HG03045 (cell line): ENCODE measurements at regions not wholly inside any gene's neighbourhood (a gene's known extent, or its start where the extent isn't known, plus 50 kb on each side); places are given as distances from the start of the nearest gene placed in this dataset.
A peak's percentile ranks its signal among the peaks of the same experiment; 100 is the strongest.
"Not testable (repeated sequence)": the region's sequence is repeated elsewhere in the genome, so short reads cannot be mapped to it uniquely, and the experiment has no call there.

ENCODE experiments used
- ATAC-seq: cut with Tn5 transposase; IDR thresholded peaks from one replicate; pipeline ENCODE4 v1.9.1; 2021; ENCODE audit warnings: mild to moderate bottlenecking, moderate library complexity; ENCODE audit not compliant: unreplicated experiment

DNA sequence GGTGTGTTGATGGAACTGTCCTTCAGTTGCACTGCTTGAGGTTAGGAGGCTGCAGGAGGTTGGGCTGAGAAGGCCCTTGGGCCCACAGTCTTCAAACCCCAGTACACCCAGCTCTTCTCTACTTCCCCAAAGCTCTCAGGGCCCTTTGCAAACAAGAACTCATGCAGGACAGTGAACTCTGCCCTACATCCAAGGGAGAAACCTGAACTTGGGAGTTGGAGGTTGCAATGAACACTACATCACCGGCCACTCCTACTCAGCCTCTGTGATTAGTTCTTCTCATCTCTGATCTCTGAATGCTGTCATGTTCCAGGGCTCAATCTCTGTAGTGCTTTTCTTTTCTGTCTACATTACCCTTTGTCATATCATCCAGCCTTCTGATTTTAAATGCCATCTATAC, 148.5 kb upstream of the PDE7B start:
- ATAC-seq = no peak

DNA sequence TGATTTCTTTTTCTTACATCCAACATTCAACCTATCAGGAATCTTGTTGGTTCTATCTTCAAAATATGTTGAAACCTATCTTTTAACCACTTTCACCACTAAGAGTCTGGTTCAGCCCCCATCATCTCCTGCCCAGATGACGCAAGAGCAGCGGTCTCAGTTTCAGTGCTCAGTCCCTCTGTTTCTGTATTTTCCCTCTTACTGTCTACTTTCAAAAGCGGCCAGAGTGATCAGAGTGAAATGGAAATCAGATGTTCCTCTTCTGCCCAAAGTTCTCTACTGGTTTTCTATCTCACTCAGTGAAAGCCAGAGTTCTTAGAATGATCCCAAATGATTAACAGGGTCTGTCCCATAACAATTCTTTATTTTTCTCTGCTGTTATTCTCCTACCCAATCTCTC, 147.9 kb upstream of the PDE7B start:
- peak; percentile 84 for ATAC-seq

DNA sequence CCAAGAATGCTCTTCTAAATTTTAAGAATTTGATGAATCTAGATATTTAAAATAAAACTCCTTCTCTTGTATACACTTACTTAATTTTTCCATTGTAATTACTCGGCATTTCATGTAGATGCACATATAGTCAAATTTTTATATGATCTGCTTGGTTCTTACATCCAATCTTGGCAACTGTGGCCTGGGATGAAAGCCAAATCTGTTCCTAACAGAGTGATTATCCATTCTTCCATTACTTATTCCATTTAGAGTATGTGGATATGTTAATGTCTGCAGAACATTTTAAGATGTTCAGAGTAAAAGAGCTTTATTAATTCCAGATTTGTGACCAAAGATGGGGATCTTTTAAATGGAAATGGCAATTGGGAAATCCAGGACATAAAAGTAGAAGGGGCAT, 144.1 kb upstream of the PDE7B start:
- ATAC-seq = no peak

DNA sequence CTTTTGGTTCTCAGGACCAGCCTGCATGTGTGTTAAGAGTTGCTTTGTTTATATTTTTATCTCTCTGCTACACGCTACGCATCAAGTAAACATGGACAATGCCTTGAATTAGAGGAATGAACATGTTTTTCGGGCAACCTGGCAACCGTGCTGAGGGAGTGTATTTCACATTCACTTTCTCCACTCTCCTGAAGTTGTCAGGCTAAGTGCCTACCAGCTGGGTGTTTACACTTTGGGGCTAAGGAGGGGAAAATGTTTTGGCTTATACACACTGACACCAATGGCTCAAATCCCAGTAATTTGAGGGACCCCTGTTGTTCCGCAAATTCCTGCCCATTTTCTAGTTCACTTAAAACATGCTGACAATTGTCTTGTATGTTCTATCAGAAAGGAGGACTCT, 141.5 kb upstream of the PDE7B start:
- ATAC-seq = no peak

DNA sequence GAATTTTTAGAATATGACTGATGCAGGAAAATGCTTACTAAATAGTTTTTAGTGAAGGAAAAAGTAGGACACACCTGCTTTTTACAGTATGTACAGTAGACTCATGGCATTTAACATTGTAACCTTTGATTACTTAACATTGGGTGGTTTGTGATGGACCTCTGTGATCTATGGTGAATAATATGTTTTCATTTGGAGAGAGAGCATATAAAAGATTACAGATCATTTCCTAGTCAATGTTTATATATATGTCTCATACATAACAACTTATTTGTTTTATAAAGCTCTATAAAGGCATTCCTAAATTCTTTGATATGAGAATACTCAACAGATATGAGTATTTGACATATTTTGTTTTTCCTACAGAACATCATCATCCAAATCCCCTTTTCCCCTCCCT, 129.3 kb upstream of the PDE7B start:
- no peak for ATAC-seq

DNA sequence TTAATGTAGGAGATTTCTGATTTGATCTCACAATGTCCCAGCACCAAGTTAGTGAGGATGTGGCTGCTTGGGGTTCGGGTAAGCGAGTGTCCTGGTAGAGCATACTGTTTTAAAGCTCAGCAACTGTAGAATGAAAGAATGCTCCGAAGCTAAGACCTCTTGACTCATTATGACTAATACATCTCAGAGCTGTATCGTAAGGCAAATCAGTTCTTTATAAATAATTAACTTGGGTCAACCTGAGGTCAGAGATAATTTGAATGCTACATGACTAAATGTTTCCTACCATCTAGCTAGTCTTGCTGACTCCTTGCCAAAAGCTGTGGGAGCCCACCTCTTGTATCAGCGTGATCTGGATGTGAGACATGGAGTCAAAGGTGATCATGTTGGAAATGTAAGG, 128.8 kb upstream of the PDE7B start:
- ATAC-seq = no peak

DNA sequence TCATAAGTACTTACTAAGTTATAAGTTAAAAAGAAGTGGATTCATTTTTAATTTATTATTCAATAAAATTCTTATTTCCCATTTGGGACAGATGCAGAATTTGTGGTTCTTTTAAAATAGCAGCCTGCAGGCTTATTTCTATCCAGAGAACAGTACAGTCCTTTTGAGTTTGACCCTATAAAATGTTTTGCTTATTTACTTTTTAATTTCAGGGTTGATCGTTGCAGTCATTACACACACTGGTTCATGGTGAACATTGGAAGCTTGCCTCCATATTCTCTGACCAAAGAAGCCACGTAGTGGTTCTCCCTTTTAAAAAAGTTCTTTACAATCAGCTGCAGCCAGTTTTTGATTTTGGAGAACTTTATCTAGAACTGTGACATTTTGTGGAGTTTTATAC, 122.9 kb upstream of the PDE7B start:
- no peak for ATAC-seq

DNA sequence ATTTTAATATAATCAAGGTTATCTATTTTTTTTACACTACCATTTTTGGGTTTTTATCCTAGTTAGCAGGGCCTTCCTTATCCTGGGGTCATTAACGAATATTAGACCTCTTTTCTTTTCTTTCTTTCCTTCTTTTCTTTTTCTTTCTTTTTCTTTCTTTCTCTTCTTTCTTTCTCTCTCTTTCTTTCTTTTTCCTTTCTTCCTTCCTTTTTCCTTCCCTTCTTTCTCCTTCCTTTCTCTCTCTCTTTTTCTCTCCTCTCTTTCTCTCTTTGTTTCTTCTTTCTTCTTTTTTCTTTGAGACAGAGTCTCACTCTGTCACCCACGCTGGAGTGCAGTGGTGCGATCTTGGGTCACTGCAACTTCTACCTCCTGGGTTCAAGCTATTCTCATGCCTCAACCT, 120.4 kb upstream of the PDE7B start:
- no peak for ATAC-seq

DNA sequence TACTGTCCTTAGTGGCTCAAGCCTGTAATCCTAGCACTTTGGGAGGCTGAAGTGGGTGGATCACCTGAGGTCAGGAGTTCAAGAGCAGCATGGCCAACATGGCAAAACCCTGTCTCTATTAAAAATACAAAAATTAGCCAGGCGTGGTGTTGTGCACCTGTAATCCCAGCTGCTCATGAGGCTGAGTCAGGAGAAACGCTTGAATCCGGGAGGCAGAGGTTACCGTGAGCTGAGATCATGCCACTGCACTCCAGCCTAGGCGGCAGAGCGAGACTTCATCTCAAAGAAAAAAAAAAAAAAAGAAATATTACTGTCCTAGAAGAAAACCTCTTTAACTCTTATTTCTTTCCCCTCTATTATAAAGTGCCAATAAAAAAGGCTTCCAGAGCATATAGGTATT, 115.2 kb upstream of the PDE7B start:
- ATAC-seq = not testable (repeated sequence)

DNA sequence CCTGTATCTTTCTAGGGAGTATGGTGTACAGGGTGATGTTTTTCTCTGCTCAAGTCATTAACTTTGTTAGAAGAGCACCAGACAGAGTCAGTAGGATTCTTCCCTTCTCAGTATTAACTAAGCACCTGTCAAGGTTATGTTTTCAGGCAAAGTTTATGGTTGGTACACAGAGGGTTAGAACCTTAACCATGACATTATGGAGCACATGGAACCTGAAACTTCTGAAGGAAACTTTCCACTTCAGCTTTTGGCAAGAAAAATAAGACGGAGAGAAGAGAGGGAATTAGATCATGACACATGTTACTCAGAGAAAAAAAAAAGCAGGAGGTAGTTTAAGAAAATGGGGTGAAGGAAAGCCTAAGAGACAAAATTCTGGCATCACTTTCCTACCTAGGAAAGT, 112.9 kb upstream of the PDE7B start:
- no peak for ATAC-seq

DNA sequence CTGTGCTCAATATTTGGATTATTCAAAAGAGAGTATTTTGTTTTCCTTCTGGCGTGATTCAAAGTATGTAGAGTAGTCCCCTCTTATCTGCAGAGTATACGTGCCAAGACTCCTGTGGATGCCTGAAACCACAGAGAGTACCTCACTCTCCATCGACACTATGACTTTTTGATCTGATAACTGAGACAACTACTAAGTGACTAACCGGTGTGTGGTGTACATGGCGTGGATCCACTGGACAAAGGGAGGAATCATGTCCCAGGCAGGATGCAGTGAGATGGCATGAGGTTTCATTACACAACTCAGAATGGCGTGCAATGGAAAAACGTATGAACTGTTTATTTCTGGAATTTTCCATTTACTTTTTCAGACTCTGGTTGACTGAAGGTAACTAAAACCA, 112.2 kb upstream of the PDE7B start:
- no peak for ATAC-seq

DNA sequence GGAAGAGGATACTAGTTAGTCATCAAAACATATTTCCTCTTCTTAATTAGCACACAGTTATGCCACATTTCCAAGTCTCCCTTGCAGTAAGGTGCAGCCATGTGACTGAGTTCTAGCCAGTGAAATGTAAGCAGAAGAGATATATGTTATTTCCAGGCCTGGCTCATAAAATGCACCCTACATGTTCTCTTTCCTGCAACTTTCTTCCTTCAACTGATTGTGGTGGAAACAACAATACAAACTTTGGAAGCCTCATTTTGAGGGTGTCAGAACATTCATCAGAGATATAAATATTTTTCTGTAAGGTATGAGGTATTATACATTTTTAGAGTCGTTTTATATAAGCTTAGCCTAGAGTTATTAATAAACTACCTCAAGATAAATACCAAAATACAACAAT, 110.9 kb upstream of the PDE7B start:
- ATAC-seq = no peak

DNA sequence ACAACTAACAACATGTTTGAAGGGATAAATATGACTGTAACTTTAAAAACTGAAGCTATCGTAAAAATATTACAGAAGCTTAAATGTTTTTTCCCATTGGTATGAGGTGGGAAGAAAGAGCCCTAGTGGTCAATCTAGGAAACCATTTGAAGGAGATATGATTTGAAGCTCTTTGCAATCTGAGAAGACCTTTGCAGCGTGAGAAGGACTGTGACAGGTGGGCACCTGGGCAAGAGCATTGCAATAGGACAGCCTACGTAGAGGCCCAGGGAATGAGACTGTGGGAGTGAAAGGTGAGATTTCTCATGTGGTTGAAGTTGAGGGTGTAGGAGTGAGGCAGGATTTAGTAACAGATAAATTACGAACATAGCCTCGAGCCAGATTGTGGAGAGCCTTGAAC, 108.0 kb upstream of the PDE7B start:
- ATAC-seq = no peak

DNA sequence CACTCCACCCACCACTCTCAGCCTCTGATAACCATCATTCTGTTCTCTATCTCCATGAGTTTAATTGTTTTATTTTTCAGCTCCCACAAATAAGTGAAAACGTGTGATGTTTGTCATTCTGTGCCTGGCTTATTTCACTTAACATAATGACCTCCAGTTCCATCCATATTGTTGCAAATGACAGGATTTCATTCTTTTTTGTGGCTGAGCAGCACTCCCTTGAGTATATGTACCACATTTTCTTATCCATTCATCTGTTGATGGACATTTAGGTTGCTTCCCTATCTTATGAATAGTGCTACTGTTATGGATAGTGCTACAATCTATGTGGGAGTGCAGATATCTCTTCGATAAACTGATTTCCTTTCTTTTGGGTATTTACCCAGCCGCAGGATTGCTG, 103.3 kb upstream of the PDE7B start:
- ATAC-seq = no peak

DNA sequence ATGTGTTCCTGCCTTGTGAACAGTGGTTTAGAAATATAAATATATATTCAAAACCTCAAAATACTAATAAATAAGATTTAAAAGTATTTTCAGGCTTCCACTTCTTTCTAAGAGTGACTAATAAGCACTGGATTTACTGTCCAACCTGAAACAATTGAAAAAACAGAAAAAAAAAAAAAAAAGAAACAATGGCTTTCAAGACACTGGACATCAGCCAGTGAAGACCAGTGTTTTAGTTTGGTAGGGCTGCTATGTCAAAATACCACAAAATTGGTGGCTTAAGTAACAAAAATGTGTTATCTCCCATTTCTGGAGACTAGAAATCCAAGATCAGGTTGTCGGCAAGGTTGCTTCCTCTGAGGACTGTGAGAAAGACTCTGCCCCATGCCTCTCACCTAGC, 101.4 kb upstream of the PDE7B start:
- no peak for ATAC-seq

DNA sequence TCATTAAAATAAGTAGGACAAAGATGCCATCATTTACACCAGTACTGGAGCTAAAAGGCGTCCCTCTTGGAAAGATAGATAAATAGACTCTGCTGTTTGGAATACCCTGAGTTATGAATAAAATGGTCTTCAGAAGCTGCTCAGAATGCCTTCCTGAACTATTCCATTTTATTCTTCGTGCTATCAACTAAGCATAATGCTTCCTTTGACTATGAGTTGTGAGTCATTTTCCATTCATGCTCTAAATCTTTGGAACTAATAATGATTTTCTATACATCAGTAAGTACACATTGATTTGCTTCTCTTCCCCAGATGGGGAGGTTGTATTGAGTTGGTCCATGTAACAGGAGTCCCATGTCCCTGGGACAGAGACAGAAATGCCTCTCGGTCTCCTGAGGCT, 98.3 kb upstream of the PDE7B start:
- no peak for ATAC-seq

DNA sequence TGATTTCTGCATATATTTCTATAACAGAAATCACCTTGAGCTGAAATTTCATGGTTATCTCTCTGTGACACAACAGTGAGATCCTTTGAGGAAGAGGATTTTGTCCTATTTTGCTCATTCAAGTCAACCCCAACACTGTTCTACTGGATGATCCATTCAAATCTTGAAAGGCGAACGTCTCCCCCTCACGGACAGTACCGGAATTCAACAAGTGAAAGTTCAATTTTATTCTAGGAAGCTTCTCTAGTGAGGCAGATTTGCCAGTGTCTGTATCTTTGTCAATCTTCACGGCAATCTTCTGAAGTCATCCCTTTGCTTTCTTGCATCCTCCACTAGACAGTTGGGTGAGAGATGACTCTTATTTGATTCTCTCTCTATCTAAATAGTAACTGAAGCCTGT, 91.7 kb upstream of the PDE7B start:
- no peak for ATAC-seq

DNA sequence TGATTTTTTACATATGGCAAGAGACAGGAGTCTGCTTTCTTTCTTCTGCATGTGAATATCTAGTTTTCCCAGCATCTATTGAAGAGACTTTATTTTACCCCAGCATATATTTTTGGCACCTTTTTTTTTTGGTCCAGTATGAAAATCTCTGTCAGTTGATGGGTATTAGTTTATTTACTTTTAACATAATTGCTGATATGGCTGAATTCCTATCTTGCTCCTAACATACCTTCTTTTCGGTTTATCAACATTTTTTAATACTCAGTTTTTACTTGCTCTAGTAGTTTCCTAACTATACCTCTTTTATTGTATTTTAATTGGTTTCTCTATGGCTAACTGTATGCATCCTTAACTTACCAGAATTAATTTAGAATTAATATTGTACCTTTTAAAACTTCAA, 77.5 kb upstream of the PDE7B start:
- ATAC-seq = no peak

DNA sequence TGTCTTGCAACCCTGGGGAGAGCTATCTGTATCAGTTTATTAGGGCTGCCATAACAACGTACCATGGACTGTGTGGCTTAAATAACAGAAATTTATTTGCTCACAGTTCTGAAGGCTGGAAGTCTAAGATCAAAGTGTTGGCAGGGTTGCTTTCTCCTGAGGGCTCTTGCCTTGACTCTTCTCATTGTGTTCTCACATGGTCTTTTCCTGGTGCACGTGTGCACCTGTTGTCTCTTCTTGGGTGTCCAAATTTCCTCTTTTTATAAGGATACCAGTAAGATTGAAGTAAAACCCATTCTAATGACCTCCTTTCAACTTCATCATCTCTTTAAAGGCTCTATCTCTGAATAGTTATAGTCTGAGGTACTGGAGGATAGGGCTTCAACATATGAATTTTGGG, 72.3 kb upstream of the PDE7B start:
- no peak for ATAC-seq

DNA sequence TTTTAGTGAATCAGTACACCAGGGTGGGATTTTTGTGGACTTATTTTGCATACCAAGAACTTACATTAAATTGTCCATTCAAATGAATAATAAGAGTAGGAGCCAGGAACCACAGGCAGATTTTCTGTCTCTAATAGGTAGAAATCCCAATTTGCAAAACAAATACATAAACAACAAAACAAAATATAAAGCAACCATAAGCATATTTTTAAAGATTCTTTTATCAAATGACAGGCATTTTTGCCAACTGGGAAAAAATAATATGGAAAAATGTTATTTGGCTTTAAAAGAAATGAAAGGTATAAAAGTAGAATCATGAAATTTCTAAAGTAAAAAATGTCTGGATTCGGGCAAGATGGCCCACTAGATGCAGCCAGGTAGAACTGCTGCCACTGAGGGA, 71.2 kb upstream of the PDE7B start:
- ATAC-seq = no peak

DNA sequence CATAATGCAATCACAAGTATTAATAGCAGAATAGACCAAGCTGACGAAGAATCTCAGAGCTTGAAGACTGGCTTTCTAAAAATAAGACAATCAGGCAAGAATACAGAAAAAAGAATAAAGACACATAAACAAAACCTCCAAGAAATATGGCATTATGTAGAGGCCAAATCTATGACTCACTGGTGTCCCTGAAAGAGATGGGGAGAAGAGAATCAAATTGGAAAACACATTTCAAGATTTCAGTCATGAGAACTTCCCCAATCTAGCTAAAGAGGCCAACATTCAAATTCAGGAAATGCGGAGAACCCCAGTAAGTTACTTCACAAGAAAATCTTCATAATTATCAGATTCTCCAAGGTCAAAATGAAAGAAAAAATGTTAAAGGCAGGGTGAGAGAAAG, 69.0 kb upstream of the PDE7B start:
- ATAC-seq = no peak

DNA sequence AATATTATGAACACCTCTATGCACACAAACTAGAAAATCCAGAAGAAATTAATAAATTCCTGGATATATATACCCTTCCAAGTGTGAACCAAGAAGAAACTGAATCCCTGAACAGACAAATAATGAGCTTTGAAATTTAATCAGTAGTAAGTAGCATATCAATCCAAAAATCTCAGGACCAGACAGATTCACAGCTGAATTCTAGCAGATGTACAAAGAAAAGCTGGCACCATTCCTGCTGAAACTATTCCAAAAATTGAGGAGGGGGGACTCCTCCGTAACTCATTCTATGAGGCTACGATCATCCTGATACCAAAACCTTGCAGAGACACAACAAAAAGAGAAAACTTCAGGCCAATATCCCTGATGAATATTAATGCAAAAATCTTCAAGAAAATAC, 67.0 kb upstream of the PDE7B start:
- no peak for ATAC-seq

DNA sequence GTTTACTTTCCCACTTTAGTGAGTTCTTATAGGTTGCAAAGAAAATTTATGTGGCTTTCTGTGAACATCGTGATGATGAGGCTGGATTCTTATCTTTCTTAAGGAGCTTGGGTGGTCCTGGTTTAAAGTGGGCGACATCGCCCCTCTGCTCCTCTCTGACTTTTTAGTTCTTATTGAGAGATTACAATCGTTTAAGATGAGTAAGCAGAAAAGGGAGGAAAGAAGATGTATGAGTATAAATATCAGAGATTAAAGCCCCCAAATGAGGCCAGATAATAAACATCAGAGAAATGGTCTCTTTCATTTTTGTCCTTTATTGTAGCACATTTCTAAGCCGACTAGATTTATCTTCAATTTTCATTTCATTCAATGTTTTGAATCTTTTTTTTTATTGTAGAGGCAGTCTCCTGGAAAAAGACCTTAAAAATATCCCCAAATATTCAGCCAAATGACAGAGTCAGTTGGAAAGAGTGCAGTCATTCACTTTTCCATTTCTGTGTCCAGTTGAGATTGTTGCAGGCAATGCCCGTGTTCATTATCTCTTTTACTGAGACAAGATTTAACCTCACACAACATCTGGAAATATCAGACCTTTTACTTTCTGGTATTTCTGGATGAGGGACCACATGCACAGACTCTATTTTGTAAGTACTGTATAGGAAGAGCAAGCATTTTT, 62.0 kb upstream of the PDE7B start:
- no peak for ATAC-seq

DNA sequence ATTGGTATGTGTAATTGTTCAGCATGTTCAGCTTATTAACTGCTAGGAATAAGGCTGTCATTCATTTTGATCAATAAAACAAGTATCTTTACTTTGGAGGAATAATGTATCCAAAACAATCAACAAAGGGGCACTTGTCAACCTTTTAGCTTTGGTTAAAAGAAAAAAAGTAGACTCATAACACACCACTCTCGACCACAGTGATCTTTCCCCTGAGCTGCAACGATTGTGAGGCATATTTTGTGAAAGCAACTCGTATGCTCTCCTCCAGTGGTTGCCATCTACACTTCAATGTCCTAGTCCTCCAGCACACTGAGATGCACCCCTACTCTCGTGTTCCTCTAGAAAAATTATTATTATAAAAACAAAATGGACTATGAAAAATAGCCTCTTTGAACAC, 60.1 kb upstream of the PDE7B start:
- no peak for ATAC-seq
